ENCODE measurements at regions not wholly inside any gene's neighbourhood (a gene's known extent, or its start where the extent isn't known, plus 50 kb on each side); places are given as distances from the start of the nearest gene placed in this dataset.
A peak's percentile ranks its signal among the peaks of the same experiment; 100 is the strongest.

- intact Hi-C loops (cut with DNase I), result no loop called here
- Histone ChIP-seq H3K9me3 (no peaks in the 10 kb centered on the region), H3K4me3 (no peak overlapping the region), H3K27ac (peak overlapping the region in 3 of 4 donors; percentile 45 to 66 (median 58)), H3K4me1 (peaks cover 42% of the 10 kb centered on the region), H3K27me3 (no peaks in the 10 kb centered on the region), H3K36me3 (replicated peaks in 1 of 2; ENCODE audit: insufficient read depth in 1 of 2, low read depth in 2 of 2) (no peaks in the 10 kb centered on the region)
- DNase-seq (peak in 1 of 4 donors; percentile 27), ATAC-seq (peak; percentile 81)
- TF ChIP-seq CTCF (IDR thresholded peaks at IDR 0.05), result no peak
- no peak for TF ChIP-seq POLR2A (IDR thresholded peaks at IDR 0.05)
- 51 to 64% methylated on average over 4 of the region's 4 CpGs for WGBS, 2 donors
Observed at GRCh38 chr5:148937830-148938521, 111.6 kb downstream of the ADRB2 start.

GRCh38 chr5:148938522-148938882, 112.1 kb downstream of the ADRB2 start:
- no peak for ATAC-seq
- H3K9me3 ChIP-seq, result no peaks in the 10 kb centered on the region
- H3K27ac ChIP-seq, result peak overlapping the region in 1 of 4 donors; percentile 66
- no peak overlapping the region for H3K4me3 ChIP-seq
- peaks cover 42% of the 10 kb centered on the region for H3K4me1 ChIP-seq
- 93 to 97% methylated on average over 3 of the region's 3 CpGs for WGBS, 2 donors
- no peaks in the 10 kb centered on the region for H3K27me3 ChIP-seq
- no peak for DNase-seq
- intact Hi-C loops (cut with DNase I), result no loop called here
- no peaks in the 10 kb centered on the region for H3K36me3 ChIP-seq (replicated peaks in 1 of 2; ENCODE audit: insufficient read depth in 1 of 2, low read depth in 2 of 2)
- TF ChIP-seq POLR2A (IDR thresholded peaks at IDR 0.05) (no peak), CTCF (IDR thresholded peaks at IDR 0.05) (no peak)

- no peaks in the 10 kb centered on the region for H3K9me3 ChIP-seq
Observed at GRCh38 chr5:148939676-148940075, 113.3 kb downstream of the ADRB2 start.

GRCh38 chr5:148941810-148942209, 115.4 kb downstream of the ADRB2 start:
- intact Hi-C loops (cut with DNase I), result no loop called here
- no peak for TF ChIP-seq POLR2A (IDR thresholded peaks at IDR 0.05)
- no peak for TF ChIP-seq CTCF (IDR thresholded peaks at IDR 0.05)
- Histone ChIP-seq H3K9me3 (no peaks in the 10 kb centered on the region), H3K36me3 (replicated peaks in 1 of 2; ENCODE audit: insufficient read depth in 1 of 2, low read depth in 2 of 2) (no peaks in the 10 kb centered on the region), H3K4me1 (peaks cover 18% of the 10 kb centered on the region), H3K27me3 (no peaks in the 10 kb centered on the region), H3K4me3 (no peak overlapping the region), H3K27ac (no peak overlapping the region)
- ATAC-seq, result no peak
- WGBS, 2 donors, result 0% methylated on average over 1 of the region's 1 CpG
- DNase-seq, result no peak

More at GRCh38 chr5:148939676-148940075, 113.3 kb downstream of the ADRB2 start:
- peaks cover 36% of the 10 kb centered on the region for H3K4me1 ChIP-seq
- H3K36me3 ChIP-seq (replicated peaks in 1 of 2; ENCODE audit: insufficient read depth in 1 of 2, low read depth in 2 of 2), result no peaks in the 10 kb centered on the region
- WGBS, 2 donors, result 94 to 96% methylated on average over 1 of the region's 1 CpG
- ATAC-seq (no peak), DNase-seq (no peak)
- H3K4me3 ChIP-seq, result no peak overlapping the region
- TF ChIP-seq CTCF (IDR thresholded peaks at IDR 0.05), result no peak
- no peak for TF ChIP-seq POLR2A (IDR thresholded peaks at IDR 0.05)
- no peaks in the 10 kb centered on the region for H3K27me3 ChIP-seq
- intact Hi-C loops (cut with DNase I), result no loop called here
- no peak overlapping the region for H3K27ac ChIP-seq

- H3K27ac ChIP-seq, result no peak overlapping the region
- intact Hi-C loops (cut with DNase I), result no loop called here
- H3K9me3 ChIP-seq, result no peaks in the 10 kb centered on the region
- no peak overlapping the region for H3K4me3 ChIP-seq
- TF ChIP-seq CTCF (IDR thresholded peaks at IDR 0.05), result no peak
- TF ChIP-seq POLR2A (IDR thresholded peaks at IDR 0.05), result no peak
- H3K27me3 ChIP-seq, result no peaks in the 10 kb centered on the region
- ATAC-seq, result no peak
- H3K4me1 ChIP-seq, result no peaks in the 10 kb centered on the region
- no peaks in the 10 kb centered on the region for H3K36me3 ChIP-seq (replicated peaks in 1 of 2; ENCODE audit: insufficient read depth in 1 of 2, low read depth in 2 of 2)
- no peak for DNase-seq
- 65 to 85% methylated on average over 4 of the region's 4 CpGs for WGBS, 2 donors
Observed at GRCh38 chr5:148949841-148950470, 112.9 kb downstream of the SH3TC2 start.
